OCI-LY7 (cell line): ENCODE measurements at regions not wholly inside any gene's neighbourhood (a gene's known extent, or its start where the extent isn't known, plus 50 kb on each side); places are given as distances from the start of the nearest gene placed in this dataset.

Source experiments
- BruUV-seq: library from RNA; stranded (reverse); fragments of 400-500 nt; replicated peaks from 2 replicates; lab custom pipeline; 2021; lab: Mats Ljungman, UMichigan
- CTCF ChIA-PET: fragments of 300-600 bp; sonication (Branson Sonifier 250); formaldehyde crosslinking; loops from one replicate; lab custom pipeline; 2022; ENCODE audit warnings: antibody characterized with exemption; ENCODE audit not compliant: unreplicated experiment; lab: Charles Lee
- POLR2A ChIA-PET: fragments of 300-600 bp; sonication (Branson Sonifier 250); formaldehyde crosslinking; loops from one replicate; lab custom pipeline; 2022; ENCODE audit warnings: antibody characterized with exemption; lab: Charles Lee
- DNase-seq: peaks from one replicate; pipeline ENCODE4 v3.0.0-alpha.2; 2015; ENCODE audit warnings: low spot score
- H2AFZ ChIP-seq: fragments of 200-600 bp; sonication (generic), shearing (Covaris generic); 2 replicates; pipeline ENCODE4 v1.6.1; 2014; ENCODE audit warnings: mild to moderate bottlenecking, antibody characterized with exemption, low read length, moderate library complexity
- H3K27ac ChIP-seq: fragments of 200-600 bp; sonication (generic); 2 replicates; pipeline ENCODE4 v1.5.1; 2014; ENCODE audit warnings: mixed run types, low read depth, mild to moderate bottlenecking, moderate library complexity, low read length, inconsistent platforms; ENCODE audit not compliant: poor library complexity, severe bottlenecking
- H3K36me3 ChIP-seq: fragments of 200-600 bp; sonication (generic); 2 replicates; pipeline ENCODE4 v1.6.1; 2014; ENCODE audit warnings: mild to moderate bottlenecking, antibody characterized with exemption, low read length, moderate library complexity, mixed read lengths; ENCODE audit not compliant: insufficient read depth
- H3K4me1 ChIP-seq: fragments of 200-600 bp; sonication (generic); 2 replicates; pipeline ENCODE4 v1.5.1; 2014; ENCODE audit warnings: mild to moderate bottlenecking, low read length; ENCODE audit not compliant: insufficient read depth, poor library complexity, severe bottlenecking
- H3K4me2 ChIP-seq: fragments of 200-600 bp; sonication (generic); 2 replicates; pipeline ENCODE4 v1.6.1; 2014; ENCODE audit warnings: mild to moderate bottlenecking, low read length
- H3K4me3 ChIP-seq: fragments of 200-600 bp; sonication (generic); 2 replicates; pipeline ENCODE4 v1.5.1; 2014; ENCODE audit warnings: mild to moderate bottlenecking, low read depth, low read length; ENCODE audit not compliant: poor library complexity, severe bottlenecking
- H3K79me2 ChIP-seq: fragments of 200-600 bp; sonication (generic); 2 replicates; pipeline ENCODE4 v1.6.1; 2016; ENCODE audit warnings: low read depth, mild to moderate bottlenecking, low read length, moderate library complexity, mixed read lengths; ENCODE audit not compliant: insufficient read depth
- H3K9me2 ChIP-seq: fragments of 200-600 bp; sonication (generic); 2 replicates; pipeline ENCODE4 v1.6.1; 2016; ENCODE audit warnings: mild to moderate bottlenecking, low read length, mixed read lengths; ENCODE audit not compliant: insufficient read depth
- H3K9me3 ChIP-seq: fragments of 200-600 bp; sonication (generic); 2 replicates; pipeline ENCODE4 v1.6.1; 2014; ENCODE audit warnings: mild to moderate bottlenecking, mixed run types, low read length, mixed read lengths
- H4K20me1 ChIP-seq: fragments of 200-600 bp; sonication (generic); 2 replicates; pipeline ENCODE4 v1.6.1; 2014; ENCODE audit warnings: mild to moderate bottlenecking, antibody characterized with exemption, low read length, moderate library complexity, mixed read lengths; ENCODE audit not compliant: insufficient read depth
- CTCF ChIP-seq: fragments of 200-600 bp; sonication (generic); conservative IDR thresholded peaks from 2 replicates; pipeline ENCODE4 v1.5.1; 2014; ENCODE audit warnings: mild to moderate bottlenecking, antibody characterized with exemption, low read length, moderate library complexity, mixed read lengths
- EZH2phosphoT487 ChIP-seq: fragments of 200-600 bp; sonication (generic); IDR thresholded peaks from 2 replicates; pipeline ENCODE4 v1.6.1; 2018; ENCODE audit warnings: low read depth, borderline replicate concordance, mild to moderate bottlenecking, mixed run types, antibody characterized with exemption, low read length, moderate library complexity, mixed read lengths
- intact Hi-C: fragments of 100-400 bp; cut with micrococcal nuclease; formaldehyde crosslinking; loops from one replicate; pipeline ENCODE4 v1.10.0; 2022; ENCODE audit not compliant: unreplicated experiment

DNA sequence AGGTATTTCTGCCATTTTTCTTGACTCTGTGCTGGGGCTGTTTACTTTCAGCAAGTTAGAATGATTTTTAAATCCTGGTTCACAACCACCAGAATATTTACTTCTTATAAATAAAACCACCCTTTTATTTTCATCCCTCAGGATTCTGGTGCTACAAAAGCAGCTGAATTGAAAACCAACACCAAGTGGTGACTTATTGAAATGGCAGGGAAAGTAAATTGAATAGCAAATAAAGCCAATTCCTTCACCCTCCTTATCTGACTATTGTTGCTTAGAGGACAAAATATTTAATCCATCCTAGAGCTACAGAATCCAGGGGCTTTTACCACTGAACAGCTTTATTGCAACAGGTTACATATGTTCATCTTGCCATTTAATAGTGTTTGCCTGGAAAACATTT lies 828.6 kb upstream of the GHITM start:
- H3K4me2 ChIP-seq = no peak overlapping the region
- no TSS peak for BruUV-seq
- CTCF ChIA-PET = no interaction called here
- intact Hi-C loops = no loop called here
- no peaks in the 10 kb centered on the region for H4K20me1 ChIP-seq
- TF ChIP-seq CTCF (no peak), EZH2phosphoT487 (no peak)
- no peaks in the 10 kb centered on the region for H3K9me3 ChIP-seq
- H3K27ac ChIP-seq = no peak overlapping the region
- no peaks in the 10 kb centered on the region for H3K36me3 ChIP-seq
- H3K4me3 ChIP-seq = no peak overlapping the region
- DNase-seq = no peak
- POLR2A ChIA-PET = no interaction called here
- no peaks in the 10 kb centered on the region for H3K79me2 ChIP-seq
- no peaks in the 10 kb centered on the region for H3K9me2 ChIP-seq
- no peak overlapping the region for H2AFZ ChIP-seq
- no peaks in the 10 kb centered on the region for H3K4me1 ChIP-seq

- Histone ChIP-seq H3K79me2 (no peaks in the 10 kb centered on the region), H3K27ac (no peak overlapping the region), H3K9me2 (no peaks in the 10 kb centered on the region), H3K36me3 (no peaks in the 10 kb centered on the region), H4K20me1 (no peaks in the 10 kb centered on the region), H3K4me2 (no peak overlapping the region), H2AFZ (no peak overlapping the region), H3K9me3 (no peaks in the 10 kb centered on the region), H3K4me3 (no peak overlapping the region), H3K4me1 (no peaks in the 10 kb centered on the region)
- no peak for DNase-seq
- TF ChIP-seq EZH2phosphoT487 = no peak
- no peak for TF ChIP-seq CTCF
- intact Hi-C loops = no loop called here
- CTCF ChIA-PET = no interaction called here
- no TSS peak for BruUV-seq
- POLR2A ChIA-PET = no interaction called here
Observed at GRCh38 chr10:83312570-83312969, 826.7 kb upstream of the GHITM start.

- no TSS peak for BruUV-seq
- no peaks in the 10 kb centered on the region for H3K9me3 ChIP-seq
- no peak overlapping the region for H3K27ac ChIP-seq
- no peak overlapping the region for H3K4me3 ChIP-seq
- H3K4me2 ChIP-seq = no peak overlapping the region
- CTCF ChIA-PET = no interaction called here
- POLR2A ChIA-PET = interaction anchor here (0.7 kb wide), 1 partner anchor 35 kb away, joined by 3 read pairs; no protein-coding TSS in a partner anchor
- DNase-seq = no peak
- H3K79me2 ChIP-seq = no peaks in the 10 kb centered on the region
- no peak overlapping the region for H2AFZ ChIP-seq
- H3K36me3 ChIP-seq = no peaks in the 10 kb centered on the region
- intact Hi-C loops = no loop called here
- no peaks in the 10 kb centered on the region for H4K20me1 ChIP-seq
- H3K4me1 ChIP-seq = no peaks in the 10 kb centered on the region
- no peak for TF ChIP-seq CTCF
- TF ChIP-seq EZH2phosphoT487 = no peak
- no peaks in the 10 kb centered on the region for H3K9me2 ChIP-seq
Observed at GRCh38 chr10:83332690-83333089, 806.6 kb upstream of the GHITM start.
